Loucy (cell line): ENCODE measurements at regions not wholly inside any gene's neighbourhood (a gene's known extent, or its start where the extent isn't known, plus 50 kb on each side); places are given as distances from the start of the nearest gene placed in this dataset.

Experiments used
- H2AFZ ChIP-seq: fragments of 200-600 bp; sonication (generic); 2 replicates; pipeline ENCODE4 v1.6.0; 2016; ENCODE audit warnings: antibody characterized with exemption, mild to moderate bottlenecking, low read length, moderate library complexity
- H3F3A ChIP-seq: fragments of 200-600 bp; 2 replicates; pipeline ENCODE4 v1.6.0; 2016; ENCODE audit warnings: antibody characterized with exemption, low read depth, mild to moderate bottlenecking
- H3K27me3 ChIP-seq: fragments of 200-600 bp; sonication (generic); 2 replicates; pipeline ENCODE4 v1.6.1; 2014; ENCODE audit warnings: low read length, mild to moderate bottlenecking; ENCODE audit not compliant: insufficient read depth, poor library complexity, severe bottlenecking
- H3K36me3 ChIP-seq: fragments of 200-600 bp; sonication (generic); 2 replicates; pipeline ENCODE4 v1.6.1; 2016; ENCODE audit warnings: low read length; ENCODE audit not compliant: insufficient read depth
- H3K4me1 ChIP-seq: fragments of 200-600 bp; sonication (generic); 2 replicates; pipeline ENCODE4 v1.5.1; 2014; ENCODE audit warnings: low read length, mild to moderate bottlenecking; ENCODE audit not compliant: insufficient read depth, poor library complexity, severe bottlenecking
- H3K4me2 ChIP-seq: fragments of 200-600 bp; sonication (generic); 2 replicates; pipeline ENCODE4 v1.6.0; 2014; ENCODE audit warnings: antibody characterized with exemption, low read length, low read depth, mild to moderate bottlenecking; ENCODE audit not compliant: poor library complexity, severe bottlenecking
- H3K4me3 ChIP-seq: fragments of 200-600 bp; sonication (generic); 2 replicates; pipeline ENCODE4 v1.5.1; 2014; ENCODE audit warnings: low read length, mild to moderate bottlenecking, mixed read lengths; ENCODE audit not compliant: poor library complexity, severe bottlenecking
- H3K79me2 ChIP-seq: fragments of 200-600 bp; sonication (generic); 2 replicates; pipeline ENCODE4 v1.6.1; 2014; ENCODE audit warnings: low read length; ENCODE audit not compliant: insufficient read depth
- H3K9ac ChIP-seq: fragments of 200-600 bp; sonication (generic); 2 replicates; pipeline ENCODE4 v1.6.0; 2014; ENCODE audit warnings: mild to moderate bottlenecking, low read depth, low read length, moderate library complexity; ENCODE audit not compliant: poor library complexity, severe bottlenecking
- H3K9me2 ChIP-seq: fragments of 200-600 bp; sonication (generic); replicated peaks from 2 replicates; pipeline ENCODE4 v1.6.1; 2016; ENCODE audit warnings: low read depth, low read length, mixed read lengths
- H3K9me3 ChIP-seq: fragments of 200-600 bp; sonication (generic); 2 replicates; pipeline ENCODE4 v1.6.1; 2014; ENCODE audit warnings: mild to moderate bottlenecking, antibody characterized with exemption, low read length, low read depth; ENCODE audit not compliant: insufficient read depth
- H4K20me1 ChIP-seq: fragments of 200-600 bp; sonication (generic); 2 replicates; pipeline ENCODE4 v1.6.0; 2014; ENCODE audit warnings: antibody characterized with exemption, low read length, mild to moderate bottlenecking; ENCODE audit not compliant: insufficient read depth, poor library complexity, severe bottlenecking
- CTCF ChIP-seq: fragments of 200-600 bp; sonication (generic); conservative IDR thresholded peaks from 2 replicates; pipeline ENCODE4 v1.5.1; 2014; ENCODE audit warnings: mild to moderate bottlenecking, antibody characterized with exemption, low read length
- EZH2phosphoT487 ChIP-seq: fragments of 200-600 bp; IDR thresholded peaks from 2 replicates; pipeline ENCODE4 v1.6.1; 2018; ENCODE audit warnings: antibody characterized with exemption, mild to moderate bottlenecking, moderate library complexity, borderline replicate concordance

GRCh38 chr14:101449114-101449513 lies 112.2 kb upstream of the DIO3 start:
- Histone ChIP-seq H4K20me1 (no peaks in the 10 kb centered on the region), H3K9me3 (no peaks in the 10 kb centered on the region), H3K79me2 (no peaks in the 10 kb centered on the region), H2AFZ (no peak overlapping the region), H3K4me2 (no peak overlapping the region), H3K4me1 (peaks cover 4% of the 10 kb centered on the region), H3K27me3 (peaks cover 31% of the 10 kb centered on the region), H3F3A (no peaks in the 10 kb centered on the region), H3K4me3 (no peak overlapping the region), H3K9ac (no peak overlapping the region), H3K9me2 (no peaks in the 10 kb centered on the region), H3K36me3 (no peaks in the 10 kb centered on the region)
- TF ChIP-seq EZH2phosphoT487, result no peak
- TF ChIP-seq CTCF, result no peak

DNA sequence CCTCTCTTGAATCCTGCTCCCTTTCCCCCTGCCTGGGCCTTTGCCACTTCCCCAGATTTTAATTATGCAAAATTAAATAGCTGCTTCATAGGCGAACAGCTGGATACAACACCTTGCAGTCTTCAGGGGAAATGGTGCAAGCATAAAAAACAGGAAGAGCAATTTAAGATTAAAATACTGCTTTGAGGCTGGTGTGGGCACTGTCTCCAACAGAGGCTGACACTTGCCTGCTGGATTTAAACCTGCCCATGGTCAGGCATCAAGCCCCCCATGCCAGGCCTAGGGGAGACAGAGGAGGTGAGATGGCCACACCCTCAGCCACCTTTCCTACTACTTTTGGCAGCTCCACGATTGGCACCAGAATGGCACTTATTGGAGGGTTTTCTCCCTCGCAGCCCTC lies 110.1 kb upstream of the DIO3 start:
- Histone ChIP-seq H3F3A (no peaks in the 10 kb centered on the region), H3K27me3 (peaks cover 14% of the 10 kb centered on the region), H4K20me1 (no peaks in the 10 kb centered on the region), H3K9me3 (no peaks in the 10 kb centered on the region), H3K79me2 (no peaks in the 10 kb centered on the region), H3K4me2 (no peak overlapping the region), H3K36me3 (no peaks in the 10 kb centered on the region), H3K9ac (no peak overlapping the region), H3K4me3 (no peak overlapping the region), H3K9me2 (no peaks in the 10 kb centered on the region), H3K4me1 (peaks cover 3% of the 10 kb centered on the region), H2AFZ (no peak overlapping the region)
- TF ChIP-seq EZH2phosphoT487 (no peak), CTCF (no peak)

DNA sequence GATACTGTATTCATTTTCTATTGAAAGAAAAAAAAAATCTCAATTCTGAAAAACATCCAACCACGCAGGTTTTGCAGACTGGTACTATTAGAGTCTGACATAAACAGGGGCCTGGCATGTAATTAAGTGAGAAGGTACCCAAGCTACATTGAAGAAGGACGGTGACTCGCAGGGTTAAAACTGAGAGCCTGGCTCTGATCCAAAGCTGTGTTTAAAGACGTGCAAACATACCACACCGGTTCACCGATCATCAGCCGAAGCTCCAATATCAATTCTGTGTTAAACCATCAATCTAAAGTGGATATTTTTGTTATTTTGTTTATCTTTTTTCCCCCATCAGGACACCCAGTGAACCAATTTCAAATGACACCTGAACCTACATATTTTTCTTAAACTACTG lies 108.1 kb upstream of the DIO3 start:
- H3K4me3 ChIP-seq, result no peak overlapping the region

More for the DNA sequence above, 108.1 kb upstream of the DIO3 start:
- H3K9ac ChIP-seq, result no peak overlapping the region
- H4K20me1 ChIP-seq, result no peaks in the 10 kb centered on the region
- H3K36me3 ChIP-seq, result no peaks in the 10 kb centered on the region
- H3K27me3 ChIP-seq, result no peaks in the 10 kb centered on the region
- H3K4me2 ChIP-seq, result no peak overlapping the region
- H3K9me2 ChIP-seq, result no peaks in the 10 kb centered on the region
- H3F3A ChIP-seq, result no peaks in the 10 kb centered on the region
- TF ChIP-seq CTCF (no peak), EZH2phosphoT487 (no peak)
- H3K9me3 ChIP-seq, result no peaks in the 10 kb centered on the region
- no peaks in the 10 kb centered on the region for H3K4me1 ChIP-seq
- no peaks in the 10 kb centered on the region for H3K79me2 ChIP-seq
- H2AFZ ChIP-seq, result no peak overlapping the region
